ENCODE measurements at regions not wholly inside any gene's neighbourhood (a gene's known extent, or its start where the extent isn't known, plus 50 kb on each side); places are given as distances from the start of the nearest gene placed in this dataset.
"Not testable (repeated sequence)": the region's sequence is repeated elsewhere in the genome, so short reads cannot be mapped to it uniquely, and the experiment has no call there.

DNA sequence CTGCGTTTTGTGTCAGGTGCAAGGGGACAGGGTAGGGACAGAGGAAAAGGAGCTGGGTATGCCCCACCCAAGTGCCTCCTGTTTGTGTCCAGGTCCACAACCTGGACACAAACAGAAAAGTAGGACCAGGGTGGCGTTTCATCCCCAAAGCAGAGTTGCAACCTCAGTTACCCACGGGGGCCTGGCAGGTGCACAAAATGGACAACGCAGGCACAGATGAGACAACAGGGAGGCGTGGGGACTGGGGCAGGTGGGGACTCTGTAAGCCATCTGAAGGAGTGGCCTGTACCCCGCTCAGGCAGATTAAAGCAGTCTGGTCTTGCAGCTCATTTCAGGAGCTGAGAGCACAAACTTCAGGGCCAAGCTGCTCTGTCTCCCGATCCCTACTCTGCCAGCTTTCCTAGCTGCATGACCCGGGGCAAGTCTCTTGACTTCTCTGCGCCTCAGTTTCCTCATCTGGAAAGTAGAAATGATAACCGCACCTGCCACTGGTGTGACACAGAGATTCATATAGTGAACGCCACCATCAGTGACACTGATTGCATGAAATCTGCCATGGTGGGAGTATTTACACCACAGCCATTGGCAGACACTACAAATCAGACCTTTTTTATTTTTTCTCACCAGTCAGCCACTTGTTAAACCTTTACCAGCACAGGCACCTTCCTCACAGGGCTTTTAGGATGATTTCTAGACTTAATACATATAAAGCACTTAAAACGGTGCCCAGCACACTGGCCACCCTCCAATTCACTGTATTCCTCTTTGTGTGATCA is 123.0 kb downstream of the PHETA1 start:
- Mint-ChIP-seq H3K27ac (no peak overlapping the region), H3K4me3 (no peak overlapping the region), H3K4me1 (no peaks in the 10 kb centered on the region), H3K36me3 (no peaks in the 10 kb centered on the region), H3K9me3 (no peaks in the 10 kb centered on the region)
- ATAC-seq (no peak), DNase-seq (ENCODE audit: low spot score in 2 of 2) (no peak)

DNA sequence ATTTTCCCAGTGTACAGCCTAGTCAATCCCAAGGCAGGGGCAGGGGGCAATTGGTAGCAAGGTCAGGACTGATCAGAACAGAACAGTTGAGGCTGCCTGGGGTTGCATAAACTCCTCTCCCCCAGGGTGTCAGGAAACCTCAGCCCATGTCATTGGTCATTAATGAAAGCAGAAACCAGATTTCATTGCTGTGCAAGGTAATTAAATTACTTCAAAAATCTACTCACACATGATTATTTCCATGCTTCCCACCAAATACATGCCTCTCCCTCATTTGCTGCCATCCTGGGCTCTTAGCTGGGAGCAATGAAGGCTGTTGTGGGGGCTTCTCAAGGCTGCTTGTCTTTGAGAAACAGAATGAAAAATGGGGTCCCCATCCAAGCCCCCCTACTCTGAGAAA is 124.2 kb downstream of the PHETA1 start:
- Mint-ChIP-seq H3K27ac (no peak overlapping the region), H3K4me3 (no peak overlapping the region), H3K9me3 (no peaks in the 10 kb centered on the region), H3K36me3 (no peaks in the 10 kb centered on the region), H3K4me1 (no peaks in the 10 kb centered on the region)
- DNase-seq (ENCODE audit: low spot score in 2 of 2) (no peak), ATAC-seq (no peak)

DNA sequence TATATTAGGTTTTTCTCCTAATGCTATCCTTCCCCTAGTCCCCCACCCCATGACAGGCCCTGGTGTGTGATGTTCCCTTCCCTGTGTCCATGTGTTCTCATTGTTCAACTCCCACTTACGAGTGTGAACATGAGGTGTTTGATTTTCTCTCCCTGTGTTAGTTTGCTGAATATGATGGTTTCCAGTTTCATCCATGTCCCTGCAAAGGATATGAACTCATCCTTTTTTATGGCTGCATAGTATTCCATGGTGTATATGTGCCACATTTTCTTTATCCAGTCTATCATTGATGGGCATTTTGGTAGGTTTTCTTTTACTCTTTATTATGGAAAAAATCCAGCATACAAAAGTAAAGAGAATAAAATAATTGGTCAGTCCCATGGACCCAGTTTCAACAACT is 126.1 kb downstream of the PHETA1 start:
- not testable (repeated sequence) for ATAC-seq, H3K27ac Mint-ChIP-seq, H3K4me1 Mint-ChIP-seq

DNA sequence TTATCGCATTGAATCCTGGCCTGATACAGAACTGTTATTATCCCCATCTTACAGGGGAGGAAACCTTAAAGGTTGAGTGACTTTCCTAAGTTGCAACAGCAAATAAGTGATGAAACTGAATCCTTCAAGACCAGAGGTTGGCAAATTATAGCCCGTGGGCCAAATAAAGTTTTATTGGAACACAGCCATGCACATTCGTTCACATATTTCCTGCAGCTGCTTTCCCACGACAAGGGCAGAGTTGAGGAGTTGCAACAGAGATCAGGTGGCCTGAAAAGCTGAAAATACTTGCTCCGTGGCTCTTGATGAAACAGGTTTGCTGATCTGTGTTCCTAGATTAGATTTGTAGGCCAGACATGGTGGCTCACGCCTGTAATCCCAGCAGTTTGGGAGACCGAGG is 126.7 kb downstream of the PHETA1 start:
- Mint-ChIP-seq H3K9me3 (no peaks in the 10 kb centered on the region), H3K27ac (no peak overlapping the region), H3K4me1 (no peaks in the 10 kb centered on the region)

More for the DNA sequence above, 126.1 kb downstream of the PHETA1 start:
- not testable (repeated sequence) for H3K36me3 Mint-ChIP-seq; H3K4me3 Mint-ChIP-seq; H3K9me3 Mint-ChIP-seq; DNase-seq (ENCODE audit: low spot score in 2 of 2)

DNA sequence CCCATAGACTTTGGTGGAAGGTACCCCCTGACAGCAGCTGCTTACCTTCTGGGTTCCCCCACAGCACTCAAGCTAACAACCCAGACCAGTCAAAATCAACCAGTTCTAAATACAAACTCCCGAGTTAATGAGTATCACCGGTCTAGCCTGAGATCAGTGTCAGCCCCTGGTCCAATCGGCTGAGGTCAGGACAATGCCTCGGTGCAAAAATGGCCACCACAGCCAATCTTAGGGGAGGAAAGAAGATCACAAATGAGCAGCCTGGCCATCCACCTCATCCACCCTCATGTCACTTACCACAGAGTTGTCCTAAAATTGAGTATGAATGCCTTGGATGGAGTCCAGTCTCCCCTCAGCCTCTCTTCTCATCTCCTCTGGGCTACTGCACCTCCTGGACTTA is 128.5 kb downstream of the PHETA1 start:
- Mint-ChIP-seq H3K9me3 (no peaks in the 10 kb centered on the region), H3K4me1 (no peaks in the 10 kb centered on the region), H3K4me3 (no peak overlapping the region), H3K36me3 (no peaks in the 10 kb centered on the region), H3K27ac (no peak overlapping the region)
- DNase-seq (ENCODE audit: low spot score in 2 of 2) = no peak
- no peak for ATAC-seq

More for the DNA sequence above, 126.7 kb downstream of the PHETA1 start:
- Mint-ChIP-seq H3K36me3 (no peaks in the 10 kb centered on the region), H3K4me3 (no peak overlapping the region)
- ATAC-seq (no peak), DNase-seq (ENCODE audit: low spot score in 2 of 2) (no peak)

DNA sequence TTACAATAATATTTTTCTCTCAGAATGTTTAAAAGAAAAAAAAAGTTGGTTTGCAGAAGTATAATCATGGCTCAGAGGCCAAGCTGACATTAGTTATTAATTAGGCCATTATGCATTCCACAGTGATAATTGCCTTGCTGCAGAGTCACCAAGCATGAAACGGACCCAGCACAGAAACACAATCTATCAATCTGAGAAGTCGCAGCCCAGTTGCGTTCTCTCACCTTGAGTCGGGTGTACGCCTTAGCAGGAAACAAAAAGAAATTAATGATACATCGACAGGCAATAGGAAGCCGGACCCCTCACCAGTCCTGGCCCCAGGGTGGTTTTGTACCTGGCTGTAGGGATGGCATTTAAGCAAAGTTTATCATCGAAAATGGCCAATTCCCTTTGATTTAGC is 129.7 kb downstream of the PHETA1 start:
- H3K36me3 Mint-ChIP-seq = no peaks in the 10 kb centered on the region
- no peaks in the 10 kb centered on the region for H3K9me3 Mint-ChIP-seq
- DNase-seq (ENCODE audit: low spot score in 2 of 2) = no peak
- H3K4me3 Mint-ChIP-seq = no peak overlapping the region
- no peak for ATAC-seq
- no peak overlapping the region for H3K27ac Mint-ChIP-seq
- H3K4me1 Mint-ChIP-seq = no peaks in the 10 kb centered on the region

DNA sequence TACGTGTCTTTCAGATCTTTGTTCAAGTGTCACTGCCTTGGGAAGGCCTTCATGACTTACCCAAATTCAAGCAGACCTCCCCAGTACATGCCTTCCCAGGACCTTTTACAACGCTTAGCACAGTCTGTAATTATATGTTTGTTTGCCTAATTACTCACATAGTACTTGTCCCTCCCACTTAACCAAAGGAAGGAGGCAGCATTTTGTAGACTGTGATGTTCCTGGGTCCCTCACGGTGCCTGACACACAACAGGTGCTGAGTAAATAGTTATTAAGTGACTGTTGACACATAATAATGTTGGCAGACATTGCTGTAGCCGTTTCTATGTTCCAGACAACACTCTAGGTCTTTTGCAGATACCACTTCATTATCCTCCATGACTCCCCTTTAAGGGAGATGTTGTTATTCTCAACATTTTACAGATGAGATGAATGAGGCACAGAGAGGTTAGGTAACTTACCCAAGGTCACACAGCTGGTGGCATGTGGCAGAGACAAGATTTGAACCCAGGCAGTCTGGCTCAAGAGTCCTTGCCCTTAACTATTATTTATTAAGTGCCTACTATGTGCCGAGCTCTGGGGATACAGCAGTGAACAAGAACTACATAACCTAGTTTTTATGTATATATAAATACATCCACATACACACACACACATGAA is 130.7 kb downstream of the PHETA1 start:
- H3K27ac Mint-ChIP-seq = no peak overlapping the region
- H3K4me1 Mint-ChIP-seq = no peaks in the 10 kb centered on the region
- H3K36me3 Mint-ChIP-seq = no peaks in the 10 kb centered on the region
- H3K9me3 Mint-ChIP-seq = no peaks in the 10 kb centered on the region
- no peak overlapping the region for H3K4me3 Mint-ChIP-seq
- no peak for ATAC-seq
- no peak for DNase-seq (ENCODE audit: low spot score in 2 of 2)

DNA sequence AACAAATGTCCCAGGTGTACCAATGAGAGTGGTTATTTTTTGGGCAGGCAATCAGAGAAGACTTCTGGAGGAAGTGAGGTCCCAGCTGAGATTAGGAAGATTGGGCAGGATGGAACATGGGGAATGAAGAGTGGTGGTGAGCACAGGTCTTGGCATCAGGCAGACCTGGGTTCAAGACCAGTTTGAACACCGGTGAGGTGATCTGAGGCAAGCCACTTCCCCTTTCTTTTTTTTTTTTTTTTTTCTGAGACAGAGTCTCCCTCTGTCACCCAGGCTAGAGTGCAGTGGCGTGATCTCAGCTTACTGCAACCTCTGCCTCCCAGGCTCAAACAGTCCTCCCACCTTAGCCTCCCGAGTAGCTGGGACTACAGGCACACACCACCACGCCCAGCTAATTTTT is 134.4 kb downstream of the PHETA1 start:
- not testable (repeated sequence) for DNase-seq (ENCODE audit: low spot score in 2 of 2); H3K9me3 Mint-ChIP-seq; H3K4me3 Mint-ChIP-seq; H3K36me3 Mint-ChIP-seq; H3K27ac Mint-ChIP-seq; H3K4me1 Mint-ChIP-seq; ATAC-seq

DNA sequence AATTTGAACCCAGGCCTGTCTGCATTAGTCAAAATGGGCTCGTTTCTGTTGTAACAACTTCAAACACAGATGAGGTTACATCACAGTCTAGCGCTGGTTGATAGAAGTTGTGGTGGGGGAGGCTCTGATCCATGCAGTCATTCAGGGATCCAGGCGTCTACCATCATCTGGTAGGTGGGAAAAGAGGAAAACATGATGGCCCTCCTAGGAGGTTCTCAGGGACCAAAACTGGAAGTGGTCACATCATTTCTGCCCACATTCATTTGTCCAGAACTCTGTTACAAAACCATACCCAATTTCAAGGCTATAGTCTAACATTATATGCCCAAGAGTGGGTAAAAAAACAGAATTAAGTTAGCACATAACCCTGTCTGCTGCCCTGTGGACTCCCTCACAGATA is 135.1 kb downstream of the PHETA1 start:
- ATAC-seq = no peak
- DNase-seq (ENCODE audit: low spot score in 2 of 2) = no peak
- H3K4me3 Mint-ChIP-seq = no peak overlapping the region
- no peaks in the 10 kb centered on the region for H3K9me3 Mint-ChIP-seq
- H3K27ac Mint-ChIP-seq = no peak overlapping the region
- H3K36me3 Mint-ChIP-seq = no peaks in the 10 kb centered on the region
- no peaks in the 10 kb centered on the region for H3K4me1 Mint-ChIP-seq

DNA sequence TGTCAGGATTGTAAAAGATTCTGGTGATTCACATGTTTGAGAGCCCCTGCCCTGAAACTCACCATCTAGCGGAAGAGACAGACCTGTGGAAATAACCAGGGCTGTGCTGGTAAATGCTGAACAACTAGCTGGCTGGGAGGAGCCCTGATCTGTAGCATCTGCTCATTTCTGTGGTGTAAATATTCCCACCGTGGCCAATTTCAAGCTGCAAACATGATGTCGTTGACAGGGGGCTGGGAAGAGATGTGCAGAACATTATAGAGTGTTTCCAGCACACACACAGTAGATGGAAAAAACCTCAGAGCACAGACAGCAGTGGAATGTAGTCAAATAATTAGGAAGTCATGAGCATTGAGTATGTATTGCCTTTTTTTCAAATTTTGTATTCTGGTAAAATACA is 138.2 kb downstream of the PHETA1 start:
- H3K36me3 Mint-ChIP-seq = no peaks in the 10 kb centered on the region
- H3K4me3 Mint-ChIP-seq = no peak overlapping the region
- H3K27ac Mint-ChIP-seq = no peak overlapping the region
- no peaks in the 10 kb centered on the region for H3K9me3 Mint-ChIP-seq
- H3K4me1 Mint-ChIP-seq = no peaks in the 10 kb centered on the region
- ATAC-seq (no peak), DNase-seq (ENCODE audit: low spot score in 2 of 2) (no peak)

DNA sequence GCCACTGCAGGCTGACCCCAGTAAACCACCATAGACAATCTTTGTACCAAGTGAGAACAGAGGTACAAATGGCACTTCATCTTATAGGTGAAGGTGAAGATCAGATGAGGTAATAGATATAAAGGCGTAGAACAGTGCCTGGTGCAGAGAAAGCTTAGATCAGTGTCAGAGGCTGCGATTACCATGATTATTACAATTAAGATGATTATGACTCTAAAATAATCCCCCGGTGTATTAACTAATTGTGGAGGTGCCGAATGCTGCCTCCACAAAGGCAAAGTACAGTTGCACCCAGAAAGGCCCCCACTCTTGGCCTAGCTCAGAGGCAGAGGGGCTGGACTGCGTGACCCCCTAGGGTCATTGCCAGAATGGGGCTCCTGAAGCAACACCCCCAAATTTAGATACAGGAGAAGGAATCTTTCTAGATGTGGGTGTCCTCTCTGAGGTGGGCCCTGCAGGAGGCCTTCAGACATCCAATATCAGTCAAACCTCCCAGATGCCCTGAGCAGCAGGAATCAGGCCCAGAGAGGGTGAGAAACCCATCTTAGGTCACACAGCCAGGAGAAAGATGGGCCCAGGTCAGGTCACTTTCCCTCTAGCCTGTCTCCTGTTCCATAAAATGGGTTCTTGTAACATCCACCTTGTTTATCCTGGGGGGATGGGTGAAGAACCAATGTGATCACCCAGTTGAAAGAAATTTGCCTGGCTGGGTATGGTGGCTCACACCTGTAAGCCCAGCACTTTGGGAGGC is 139.8 kb downstream of the PHETA1 start:
- no peak overlapping the region for H3K27ac Mint-ChIP-seq
- no peaks in the 10 kb centered on the region for H3K9me3 Mint-ChIP-seq
- H3K4me3 Mint-ChIP-seq = no peak overlapping the region
- DNase-seq (ENCODE audit: low spot score in 2 of 2) = no peak
- no peaks in the 10 kb centered on the region for H3K36me3 Mint-ChIP-seq
- no peaks in the 10 kb centered on the region for H3K4me1 Mint-ChIP-seq
- ATAC-seq = no peak

DNA sequence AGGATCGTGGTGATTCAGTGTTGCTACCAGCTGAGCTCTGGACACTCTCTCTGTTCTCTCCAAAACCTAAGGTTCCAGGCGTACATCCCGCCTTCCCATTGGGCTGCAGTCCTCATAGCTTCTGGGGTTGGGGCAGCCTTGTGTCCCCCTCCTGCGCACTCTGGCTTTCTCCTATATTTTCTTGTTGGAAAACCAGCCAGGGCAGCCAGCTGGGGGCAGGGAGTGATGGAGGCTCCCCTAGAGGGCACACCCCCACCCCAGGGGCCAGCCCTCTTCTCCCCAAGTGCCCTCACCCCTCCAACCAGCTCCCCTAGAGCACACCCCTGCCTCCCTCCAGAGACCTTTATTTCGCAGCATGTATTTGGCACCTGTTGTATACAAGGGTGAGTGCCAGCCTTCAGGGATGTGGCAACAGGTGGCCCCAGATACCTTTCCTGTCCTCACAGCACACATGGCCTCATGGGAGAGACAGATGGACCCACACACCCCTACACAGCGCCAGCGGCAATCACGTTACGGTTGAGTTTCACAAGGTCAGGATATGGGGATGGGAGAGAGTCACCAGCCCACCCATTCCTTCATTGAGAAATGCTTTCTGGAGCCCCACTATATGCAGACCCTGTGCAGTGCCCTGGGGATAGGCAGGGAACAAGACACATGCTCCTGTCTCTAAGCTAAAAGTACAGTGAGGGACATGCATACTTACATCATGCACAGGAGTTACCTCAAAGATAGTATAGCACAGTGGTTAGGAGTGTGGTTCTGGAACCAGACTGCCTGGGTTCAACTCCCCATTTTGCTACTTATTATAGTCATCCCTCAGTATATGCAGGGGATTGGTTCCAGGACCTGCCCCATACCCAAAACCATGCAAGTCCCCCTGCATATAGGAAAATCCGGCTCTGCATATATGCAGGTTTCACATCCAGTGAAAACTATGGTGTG is 141.1 kb downstream of the PHETA1 start:
- ATAC-seq (no peak), DNase-seq (ENCODE audit: low spot score in 2 of 2) (no peak)
- Mint-ChIP-seq H3K27ac (no peak overlapping the region), H3K36me3 (no peaks in the 10 kb centered on the region), H3K4me3 (no peak overlapping the region), H3K9me3 (no peaks in the 10 kb centered on the region), H3K4me1 (no peaks in the 10 kb centered on the region)

DNA sequence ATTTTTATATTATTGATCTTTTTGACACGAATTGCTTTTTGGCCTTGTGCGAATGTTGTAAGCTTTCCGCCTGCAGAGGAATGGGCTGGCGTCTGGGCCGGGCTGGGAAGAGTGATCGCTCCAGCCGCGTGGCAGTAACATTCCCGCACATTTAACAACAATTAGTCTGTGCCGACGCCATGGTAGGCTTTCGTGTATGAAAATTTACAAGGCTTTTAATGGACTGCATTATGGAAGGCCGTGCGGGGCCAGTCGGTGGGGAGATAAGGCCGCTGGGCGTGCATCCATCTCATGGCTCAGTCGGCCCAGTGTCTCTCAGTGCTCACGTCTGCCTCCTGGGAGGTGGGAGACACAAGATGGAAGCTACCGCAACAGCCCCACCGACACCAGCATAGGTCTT is 142.2 kb downstream of the PHETA1 start:
- H3K36me3 Mint-ChIP-seq = no peaks in the 10 kb centered on the region
- no peak overlapping the region for H3K27ac Mint-ChIP-seq
- no peaks in the 10 kb centered on the region for H3K9me3 Mint-ChIP-seq
- DNase-seq (ENCODE audit: low spot score in 2 of 2) (no peak), ATAC-seq (no peak)
- H3K4me1 Mint-ChIP-seq = no peaks in the 10 kb centered on the region
- no peak overlapping the region for H3K4me3 Mint-ChIP-seq

DNA sequence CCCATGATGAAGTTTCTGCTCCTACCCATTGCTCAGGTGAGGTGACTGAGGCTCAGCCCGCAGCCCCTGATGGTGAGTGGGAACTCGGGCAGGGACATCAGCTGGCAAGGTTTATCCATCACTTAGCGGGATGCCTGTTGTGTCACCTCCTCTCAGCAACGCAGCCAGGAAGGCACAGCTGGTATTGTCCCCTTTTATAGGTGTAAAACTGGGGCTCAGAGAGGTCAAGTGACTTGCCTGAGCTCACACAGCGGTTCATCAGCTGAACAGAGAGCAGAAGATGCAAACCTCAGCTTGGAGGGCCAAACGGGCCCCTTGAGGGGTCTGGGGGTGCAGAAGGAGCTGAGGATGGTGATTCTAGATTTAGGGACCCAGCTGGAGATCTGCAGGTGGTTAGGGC is 143.6 kb downstream of the PHETA1 start:
- no peak overlapping the region for H3K27ac Mint-ChIP-seq
- DNase-seq (ENCODE audit: low spot score in 2 of 2) (no peak), ATAC-seq (no peak)
- no peaks in the 10 kb centered on the region for H3K4me1 Mint-ChIP-seq
- H3K4me3 Mint-ChIP-seq = no peak overlapping the region
- H3K9me3 Mint-ChIP-seq = no peaks in the 10 kb centered on the region
- H3K36me3 Mint-ChIP-seq = no peaks in the 10 kb centered on the region
